ENCODE measurements at regions not wholly inside any gene's neighbourhood (a gene's known extent, or its start where the extent isn't known, plus 50 kb on each side); places are given as distances from the start of the nearest gene placed in this dataset.
"Not testable (repeated sequence)": the region's sequence is repeated elsewhere in the genome, so short reads cannot be mapped to it uniquely, and the experiment has no call there.

- not testable (repeated sequence) for H2AFZ ChIP-seq (ENCODE audit: low read length); H2BK5ac ChIP-seq (ENCODE audit: low read length); H3K36me3 ChIP-seq (replicated peaks in 1 of 2; ENCODE audit: control insufficient read depth in 2 of 2, insufficient read depth in 2 of 2, low read length in 2 of 2); H3K4me2 ChIP-seq (ENCODE audit: insufficient read depth, low read length, poor library complexity, severe bottlenecking); H3K14ac ChIP-seq (ENCODE audit: low read length); H3K79me1 ChIP-seq (ENCODE audit: low read depth, low read length); H3K9ac ChIP-seq (ENCODE audit: low read depth, low read length, poor library complexity); H3K4ac ChIP-seq (ENCODE audit: low read length); H4K91ac ChIP-seq (ENCODE audit: low read depth, low read length, poor library complexity); H3K27me3 ChIP-seq (ENCODE audit: control insufficient read depth in 3 of 3, insufficient read depth in 3 of 3, low read depth in 1 of 3, low read length in 3 of 3); DNase-seq (ENCODE audit: low spot score); H3K23ac ChIP-seq (ENCODE audit: low read depth, low read length, poor library complexity); H2BK12ac ChIP-seq (ENCODE audit: low read length); H3K4me1 ChIP-seq (ENCODE audit: control insufficient read depth in 2 of 2, insufficient read depth in 1 of 2, low read depth in 1 of 2, low read length in 2 of 2); H3K18ac ChIP-seq (ENCODE audit: low read length); H2AK5ac ChIP-seq (ENCODE audit: low read depth, low read length); H3K4me3 ChIP-seq (ENCODE audit: low read length in 2 of 2); H3K9me3 ChIP-seq (replicated peaks in 1 of 2; ENCODE audit: control insufficient read depth in 2 of 2, insufficient read depth in 1 of 2, low read depth in 1 of 2, low read length in 2 of 2); H2BK120ac ChIP-seq (ENCODE audit: low read depth, low read length); H3K27ac ChIP-seq (replicated peaks; ENCODE audit: low read length); H2BK15ac ChIP-seq (ENCODE audit: low read length); H4K8ac ChIP-seq (ENCODE audit: low read depth, low read length)
- WGBS, 2 donors (ENCODE audit: extremely low coverage in 2 of 2, insufficient read length in 2 of 2, insufficient replicate concordance in 1 of 2), result no CpG with 5 or more reads among the region's 9 CpGs
Observed at GRCh38 chr9:753734-754133, 87.8 kb upstream of the DMRT1 start.

- H3K9ac ChIP-seq (ENCODE audit: low read depth, low read length, poor library complexity), result no peak overlapping the region
- H2BK15ac ChIP-seq (ENCODE audit: low read length), result no peak overlapping the region
- no peaks in the 10 kb centered on the region for H3K9me3 ChIP-seq (replicated peaks in 1 of 2; ENCODE audit: control insufficient read depth in 2 of 2, insufficient read depth in 1 of 2, low read depth in 1 of 2, low read length in 2 of 2)
- H3K36me3 ChIP-seq (replicated peaks in 1 of 2; ENCODE audit: control insufficient read depth in 2 of 2, insufficient read depth in 2 of 2, low read length in 2 of 2), result no peaks in the 10 kb centered on the region
- H2AK5ac ChIP-seq (ENCODE audit: low read depth, low read length), result no peak overlapping the region
- no peak overlapping the region for H3K4ac ChIP-seq (ENCODE audit: low read length)
- no peak for DNase-seq (ENCODE audit: low spot score)
- no peak overlapping the region for H2BK120ac ChIP-seq (ENCODE audit: low read depth, low read length)
- H3K4me1 ChIP-seq (ENCODE audit: control insufficient read depth in 2 of 2, insufficient read depth in 1 of 2, low read depth in 1 of 2, low read length in 2 of 2), result no peaks in the 10 kb centered on the region
- no CpG with 5 or more reads among the region's 9 CpGs for WGBS, 2 donors (ENCODE audit: extremely low coverage in 2 of 2, insufficient read length in 2 of 2, insufficient replicate concordance in 1 of 2)
- H4K91ac ChIP-seq (ENCODE audit: low read depth, low read length, poor library complexity), result no peak overlapping the region
- H2BK12ac ChIP-seq (ENCODE audit: low read length), result no peak overlapping the region
- H3K18ac ChIP-seq (ENCODE audit: low read length), result no peak overlapping the region
- no peak overlapping the region for H3K4me3 ChIP-seq (ENCODE audit: low read length in 2 of 2)
- no peak overlapping the region for H3K4me2 ChIP-seq (ENCODE audit: insufficient read depth, low read length, poor library complexity, severe bottlenecking)
- no peak overlapping the region for H4K8ac ChIP-seq (ENCODE audit: low read depth, low read length)
- no peak overlapping the region for H3K23ac ChIP-seq (ENCODE audit: low read depth, low read length, poor library complexity)
- H3K27me3 ChIP-seq (ENCODE audit: control insufficient read depth in 3 of 3, insufficient read depth in 3 of 3, low read depth in 1 of 3, low read length in 3 of 3), result peaks cover 0 to 2% (median 0%) of the 10 kb centered on the region in 3 experiments
- H3K14ac ChIP-seq (ENCODE audit: low read length), result no peak overlapping the region
- no peak overlapping the region for H2BK5ac ChIP-seq (ENCODE audit: low read length)
- no peak overlapping the region for H3K27ac ChIP-seq (replicated peaks; ENCODE audit: low read length)
- H2AFZ ChIP-seq (ENCODE audit: low read length), result no peak overlapping the region
- H3K79me1 ChIP-seq (ENCODE audit: low read depth, low read length), result no peaks in the 10 kb centered on the region
Observed at GRCh38 chr9:754150-754931, 87.2 kb upstream of the DMRT1 start.

- DNase-seq (ENCODE audit: low spot score), result no peak
- H3K27ac ChIP-seq (replicated peaks; ENCODE audit: low read length), result no peak overlapping the region
- peaks cover 0 to 2% (median 0%) of the 10 kb centered on the region in 3 experiments for H3K27me3 ChIP-seq (ENCODE audit: control insufficient read depth in 3 of 3, insufficient read depth in 3 of 3, low read depth in 1 of 3, low read length in 3 of 3)
- H3K18ac ChIP-seq (ENCODE audit: low read length), result no peak overlapping the region
- no peak overlapping the region for H2AK5ac ChIP-seq (ENCODE audit: low read depth, low read length)
- no peak overlapping the region for H2AFZ ChIP-seq (ENCODE audit: low read length)
- no peaks in the 10 kb centered on the region for H3K79me1 ChIP-seq (ENCODE audit: low read depth, low read length)
- no peak overlapping the region for H2BK5ac ChIP-seq (ENCODE audit: low read length)
- H3K36me3 ChIP-seq (replicated peaks in 1 of 2; ENCODE audit: control insufficient read depth in 2 of 2, insufficient read depth in 2 of 2, low read length in 2 of 2), result no peaks in the 10 kb centered on the region
- no peak overlapping the region for H4K8ac ChIP-seq (ENCODE audit: low read depth, low read length)
- H2BK15ac ChIP-seq (ENCODE audit: low read length), result no peak overlapping the region
- H2BK120ac ChIP-seq (ENCODE audit: low read depth, low read length), result no peak overlapping the region
- H3K4me2 ChIP-seq (ENCODE audit: insufficient read depth, low read length, poor library complexity, severe bottlenecking), result no peak overlapping the region
- H3K14ac ChIP-seq (ENCODE audit: low read length), result no peak overlapping the region
- WGBS, 2 donors (ENCODE audit: extremely low coverage in 2 of 2, insufficient read length in 2 of 2, insufficient replicate concordance in 1 of 2), result no CpG with 5 or more reads among the region's 12 CpGs
- no peak overlapping the region for H3K4me3 ChIP-seq (ENCODE audit: low read length in 2 of 2)
- no peaks in the 10 kb centered on the region for H3K4me1 ChIP-seq (ENCODE audit: control insufficient read depth in 2 of 2, insufficient read depth in 1 of 2, low read depth in 1 of 2, low read length in 2 of 2)
- H3K23ac ChIP-seq (ENCODE audit: low read depth, low read length, poor library complexity), result no peak overlapping the region
- no peak overlapping the region for H2BK12ac ChIP-seq (ENCODE audit: low read length)
- H3K9me3 ChIP-seq (replicated peaks in 1 of 2; ENCODE audit: control insufficient read depth in 2 of 2, insufficient read depth in 1 of 2, low read depth in 1 of 2, low read length in 2 of 2), result no peaks in the 10 kb centered on the region
- no peak overlapping the region for H3K4ac ChIP-seq (ENCODE audit: low read length)
- no peak overlapping the region for H3K9ac ChIP-seq (ENCODE audit: low read depth, low read length, poor library complexity)
- no peak overlapping the region for H4K91ac ChIP-seq (ENCODE audit: low read depth, low read length, poor library complexity)
Observed at GRCh38 chr9:755454-756381, 85.8 kb upstream of the DMRT1 start.

Data from neuronal stem cell (in vitro differentiated cells).